Suprapubic skin (tissue), 4 donors: ENCODE measurements at regions not wholly inside any gene's neighbourhood (a gene's known extent, or its start where the extent isn't known, plus 50 kb on each side); places are given as distances from the start of the nearest gene placed in this dataset.

Experiments
- CTCF ChIP-seq, 2 donors: fragments of 200-600 bp in 1 of 2; fragments of 450-650 bp in 1 of 2; sonication (generic) in 1 of 2; IDR thresholded peaks; one replicate each; pipeline ENCODE4 v1.5.1; 2016 to 2019; ENCODE audit warnings: antibody characterized with exemption in 2 of 2, mild to moderate bottlenecking in 1 of 2, moderate library complexity in 1 of 2
- POLR2A ChIP-seq, 2 donors: fragments of 450-650 bp; IDR thresholded peaks; one replicate each; pipeline ENCODE4 v1.6.1; 2017; ENCODE audit warnings: antibody characterized with exemption in 2 of 2, mild to moderate bottlenecking in 2 of 2, moderate library complexity in 2 of 2
- POLR2AphosphoS5 ChIP-seq, 3 donors: sonication (generic); formaldehyde crosslinking; IDR thresholded peaks; one replicate each; pipeline ENCODE4 v1.6.1; 2017; ENCODE audit warnings: antibody characterized with exemption in 3 of 3

- TF ChIP-seq CTCF (IDR thresholded peaks at IDR 0.05) (no peak), POLR2A (IDR thresholded peaks at IDR 0.05) (no peak), POLR2AphosphoS5 (IDR thresholded peaks at IDR 0.05) (no peak)
Observed at GRCh38 chr1:38533772-38534472, 325.6 kb downstream of the RRAGC start.
